HL-60 (cell line): ENCODE measurements at regions not wholly inside any gene's neighbourhood (a gene's known extent, or its start where the extent isn't known, plus 50 kb on each side); places are given as distances from the start of the nearest gene placed in this dataset.

Experiments used
- CTCF ChIP-seq: IDR thresholded peaks from one replicate; pipeline ENCODE4 v1.5.1; 2011; ENCODE audit warnings: low read length, control low read depth, inconsistent platforms; ENCODE audit not compliant: insufficient read depth
- GABPA ChIP-seq: IDR thresholded peaks from 2 replicates; pipeline ENCODE4 v1.6.1; 2012; ENCODE audit warnings: low read depth
- POLR2AphosphoS5 ChIP-seq: IDR thresholded peaks from 2 replicates; pipeline ENCODE4 v1.6.1; 2012; ENCODE audit warnings: low read depth
- REST ChIP-seq: IDR thresholded peaks from 2 replicates; pipeline ENCODE4 v1.6.1; 2012; ENCODE audit warnings: low read depth; ENCODE audit not compliant: insufficient replicate concordance

- TF ChIP-seq CTCF = no peak
- TF ChIP-seq POLR2AphosphoS5 = no peak
- no peak for TF ChIP-seq GABPA
- TF ChIP-seq REST = no peak
Measured at GRCh38 chr5:107005653-107006052, 665.1 kb downstream of the EFNA5 start.
